Thymus (tissue), 11 donors: ENCODE measurements at regions not wholly inside any gene's neighbourhood (a gene's known extent, or its start where the extent isn't known, plus 50 kb on each side); places are given as distances from the start of the nearest gene placed in this dataset.

Source experiments
- DNase-seq, 9 donors: peaks; one replicate each; pipeline ENCODE4 v3.0.0-alpha.2; 2013; ENCODE audit warnings: low spot score in 9 of 9, low read depth in 6 of 9, missing footprints in 1 of 9
- H3K27ac ChIP-seq, 2 donors: one replicate each; pipeline ENCODE4 v1.5.1; 2013; ENCODE audit warnings: control low read depth in 1 of 2, low read depth in 1 of 2, low read length in 1 of 2, mild to moderate bottlenecking in 1 of 2, moderate library complexity in 1 of 2
- H3K27me3 ChIP-seq, 2 donors: one replicate each; pipeline ENCODE4 v1.5.1; 2013; ENCODE audit warnings: low read length in 1 of 2; ENCODE audit not compliant: control insufficient read depth in 2 of 2, insufficient read depth in 1 of 2
- H3K36me3 ChIP-seq, 2 donors: one replicate each; pipeline ENCODE4 v1.5.1; 2013; ENCODE audit warnings: low read length in 1 of 2, mild to moderate bottlenecking in 1 of 2, moderate library complexity in 1 of 2; ENCODE audit not compliant: control insufficient read depth in 2 of 2, insufficient read depth in 2 of 2
- H3K4me1 ChIP-seq, 2 donors: one replicate each; pipeline ENCODE4 v1.5.1; 2013; ENCODE audit warnings: low read length in 2 of 2; ENCODE audit not compliant: control insufficient read depth in 2 of 2, insufficient read depth in 2 of 2
- H3K4me3 ChIP-seq, 2 donors: one replicate each; pipeline ENCODE4 v1.5.1; 2013; ENCODE audit warnings: low read length in 2 of 2, control low read depth in 1 of 2, mild to moderate bottlenecking in 1 of 2
- H3K9me3 ChIP-seq, 2 donors: one replicate each; pipeline ENCODE4 v1.5.1; 2013; ENCODE audit warnings: low read length in 1 of 2, mild to moderate bottlenecking in 1 of 2; ENCODE audit not compliant: control insufficient read depth in 2 of 2, insufficient read depth in 1 of 2
- WGBS: extraction: QIAGEN DNeasy Blood & Tissue Kit; methylation state at CpG from one replicate; pipeline ENCODE4 v1.1.7; 2013; 5-methylcytosine and 5-hydroxymethylcytosine counted together
- donor health status: healthy.

GRCh38 chr9:101904845-101905244 lies 166.4 kb upstream of the GRIN3A start:
- DNase-seq, result no peak
- Histone ChIP-seq H3K36me3 (no peaks in the 10 kb centered on the region), H3K4me1 (no peaks in the 10 kb centered on the region), H3K9me3 (no peaks in the 10 kb centered on the region), H3K4me3 (no peak overlapping the region), H3K27ac (no peak overlapping the region), H3K27me3 (no peaks in the 10 kb centered on the region)
- 96% methylated on average over 1 of the region's 1 CpG for WGBS

GRCh38 chr9:101902051-101902450 lies 163.6 kb upstream of the GRIN3A start:
- H3K4me3 ChIP-seq, result no peak overlapping the region
- no peaks in the 10 kb centered on the region for H3K27me3 ChIP-seq
- no peaks in the 10 kb centered on the region for H3K4me1 ChIP-seq
- H3K9me3 ChIP-seq, result no peaks in the 10 kb centered on the region
- 72% methylated on average over 2 of the region's 2 CpGs for WGBS
- no peak for DNase-seq
- H3K27ac ChIP-seq, result no peak overlapping the region
- H3K36me3 ChIP-seq, result no peaks in the 10 kb centered on the region

GRCh38 chr9:101897196-101897595 lies 158.7 kb upstream of the GRIN3A start:
- H3K36me3 ChIP-seq, result no peaks in the 10 kb centered on the region
- H3K27me3 ChIP-seq, result no peaks in the 10 kb centered on the region
- WGBS, result 92% methylated on average over 1 of the region's 1 CpG
- H3K27ac ChIP-seq, result no peak overlapping the region
- H3K4me3 ChIP-seq, result no peak overlapping the region
- H3K9me3 ChIP-seq, result no peaks in the 10 kb centered on the region
- no peak for DNase-seq
- H3K4me1 ChIP-seq, result no peaks in the 10 kb centered on the region

- Histone ChIP-seq H3K36me3 (no peaks in the 10 kb centered on the region), H3K27me3 (no peaks in the 10 kb centered on the region), H3K4me1 (no peaks in the 10 kb centered on the region), H3K9me3 (no peaks in the 10 kb centered on the region), H3K4me3 (no peak overlapping the region), H3K27ac (no peak overlapping the region)
- 91% methylated on average over 7 of the region's 7 CpGs for WGBS
- no peak for DNase-seq
Measured at GRCh38 chr9:101893661-101894646, 155.5 kb upstream of the GRIN3A start.

GRCh38 chr9:101881508-101881907 lies 143.1 kb upstream of the GRIN3A start:
- no peak overlapping the region for H3K27ac ChIP-seq

GRCh38 chr9:101880846-101881245 lies 142.4 kb upstream of the GRIN3A start:
- no peak overlapping the region for H3K27ac ChIP-seq
- no peaks in the 10 kb centered on the region for H3K27me3 ChIP-seq
- no peaks in the 10 kb centered on the region for H3K4me1 ChIP-seq
- DNase-seq, result no peak
- no peaks in the 10 kb centered on the region for H3K9me3 ChIP-seq
- H3K36me3 ChIP-seq, result no peaks in the 10 kb centered on the region
- no peak overlapping the region for H3K4me3 ChIP-seq

More at GRCh38 chr9:101881508-101881907, 143.1 kb upstream of the GRIN3A start:
- Histone ChIP-seq H3K4me3 (no peak overlapping the region), H3K36me3 (no peaks in the 10 kb centered on the region), H3K4me1 (no peaks in the 10 kb centered on the region), H3K27me3 (no peaks in the 10 kb centered on the region), H3K9me3 (no peaks in the 10 kb centered on the region)
- no peak for DNase-seq
- 87% methylated on average over 2 of the region's 2 CpGs for WGBS

- WGBS, result 33% methylated on average over 4 of the region's 4 CpGs
- Histone ChIP-seq H3K4me3 (no peak overlapping the region), H3K36me3 (no peaks in the 10 kb centered on the region), H3K4me1 (no peaks in the 10 kb centered on the region), H3K27ac (no peak overlapping the region), H3K27me3 (no peaks in the 10 kb centered on the region), H3K9me3 (no peaks in the 10 kb centered on the region)
- DNase-seq, result no peak
Measured at GRCh38 chr9:101878734-101879133, 140.3 kb upstream of the GRIN3A start.

GRCh38 chr9:101877439-101877838 lies 139.0 kb upstream of the GRIN3A start:
- Histone ChIP-seq H3K4me1 (no peaks in the 10 kb centered on the region), H3K27me3 (no peaks in the 10 kb centered on the region), H3K4me3 (no peak overlapping the region), H3K9me3 (no peaks in the 10 kb centered on the region), H3K36me3 (no peaks in the 10 kb centered on the region), H3K27ac (no peak overlapping the region)
- 85% methylated on average over 1 of the region's 1 CpG for WGBS
- no peak for DNase-seq

- Histone ChIP-seq H3K4me1 (no peaks in the 10 kb centered on the region), H3K9me3 (no peaks in the 10 kb centered on the region), H3K27me3 (no peaks in the 10 kb centered on the region), H3K4me3 (no peak overlapping the region), H3K36me3 (no peaks in the 10 kb centered on the region), H3K27ac (no peak overlapping the region)
- WGBS, result 92% methylated on average over 2 of the region's 2 CpGs
- no peak for DNase-seq
Measured at GRCh38 chr9:101861472-101861871, 123.0 kb upstream of the GRIN3A start.
